Epithelial cell of proximal tubule (primary cell): ENCODE measurements at regions not wholly inside any gene's neighbourhood (a gene's known extent, or its start where the extent isn't known, plus 50 kb on each side); places are given as distances from the start of the nearest gene placed in this dataset.

ENCODE experiments used
- DNase-seq: peaks from one replicate; pipeline ENCODE4 v3.0.0-alpha.2; 2011; ENCODE audit warnings: low read depth
- H3K4me3 ChIP-seq: 2 replicates; pipeline ENCODE4 v1.5.1; 2011; ENCODE audit warnings: low read depth, mild to moderate bottlenecking, low read length
- CTCF ChIP-seq: conservative IDR thresholded peaks from 2 replicates; pipeline ENCODE4 v1.5.1; 2012; ENCODE audit warnings: low read depth, mild to moderate bottlenecking, low read length

GRCh38 chr14:42929806-42930480 is 1323.3 kb downstream of the LRFN5 start:
- H3K4me3 ChIP-seq, result no peak overlapping the region
- no peak for DNase-seq
- TF ChIP-seq CTCF, result no peak

- no peak for TF ChIP-seq CTCF
- DNase-seq, result no peak
Observed at GRCh38 chr14:42927313-42927712, 1320.6 kb downstream of the LRFN5 start.

GRCh38 chr14:42921901-42922300 is 1315.2 kb downstream of the LRFN5 start:
- no peak overlapping the region for H3K4me3 ChIP-seq
- no peak for DNase-seq
- no peak for TF ChIP-seq CTCF

More at GRCh38 chr14:42927313-42927712, 1320.6 kb downstream of the LRFN5 start:
- no peak overlapping the region for H3K4me3 ChIP-seq

GRCh38 chr14:42918615-42919014 is 1311.9 kb downstream of the LRFN5 start:
- no peak for TF ChIP-seq CTCF
- H3K4me3 ChIP-seq, result no peak overlapping the region
- no peak for DNase-seq

GRCh38 chr14:42911642-42912041 is 1305.0 kb downstream of the LRFN5 start:
- no peak for DNase-seq
- H3K4me3 ChIP-seq, result no peak overlapping the region
- TF ChIP-seq CTCF, result peak; percentile 47

GRCh38 chr14:42909659-42910058 is 1303.0 kb downstream of the LRFN5 start:
- no peak for DNase-seq
- TF ChIP-seq CTCF, result no peak
- no peak overlapping the region for H3K4me3 ChIP-seq

GRCh38 chr14:42893183-42893582 is 1286.5 kb downstream of the LRFN5 start:
- TF ChIP-seq CTCF, result no peak
- no peak overlapping the region for H3K4me3 ChIP-seq
- DNase-seq, result no peak
